HCT116 (cell line): ENCODE measurements at regions not wholly inside any gene's neighbourhood (a gene's known extent, or its start where the extent isn't known, plus 50 kb on each side); places are given as distances from the start of the nearest gene placed in this dataset.

Source experiments
- ATAC-seq: fragments of 200-7000 bp; cut with Tn5 transposase; 2 replicates; pipeline ENCODE4 v1.9.1; 2020; ENCODE audit warnings: mild to moderate bottlenecking, moderate library complexity
- BruUV-seq: library from RNA; stranded (reverse); fragments of 400-500 nt; replicated peaks from 2 replicates; lab custom pipeline; 2021; lab: Mats Ljungman, UMichigan
- CTCF ChIA-PET: fragments of 300-600 bp; sonication (Branson Sonifier 250); formaldehyde crosslinking; loops from one replicate; lab custom pipeline; 2021; ENCODE audit warnings: antibody characterized with exemption; lab: Charles Lee
- POLR2A ChIA-PET: fragments of 300-600, 350-600 bp; sonication (Branson Sonifier 250); formaldehyde crosslinking; loops from one replicate; lab custom pipeline; 2021; ENCODE audit warnings: antibody characterized with exemption; lab: Charles Lee
- RAD21 ChIA-PET, 2 experiments: fragments of 300-600 bp; sonication (Branson Sonifier 250); formaldehyde crosslinking; loops; one replicate each; lab custom pipeline; 2023; ENCODE audit warnings: low total read pairs in 2 of 2; ENCODE audit not compliant: uncharacterized antibody in 2 of 2, unreplicated experiment in 2 of 2, low non-redundant PET in 1 of 2; lab: Charles Lee
- DNase-seq: peaks from one replicate; pipeline ENCODE4 v3.0.0-alpha.2; 2010; ENCODE audit warnings: low read depth, low spot score
- H2AFZ ChIP-seq: fragments of 200-600 bp; shearing (Covaris generic), sonication (generic); 2 replicates; pipeline ENCODE4 v1.6.1; 2017; ENCODE audit warnings: low read depth, mixed run types, mixed read lengths, antibody characterized with exemption, low read length; ENCODE audit not compliant: poor library complexity, severe bottlenecking
- H3K27ac ChIP-seq: 2 replicates; pipeline ENCODE4 v1.5.1; 2012; ENCODE audit warnings: low read depth, low read length
- H3K27me3 ChIP-seq: fragments of 200-600 bp; sonication (generic); 2 replicates; pipeline ENCODE4 v1.6.1; 2016; ENCODE audit warnings: mixed run types, low read length, mixed read lengths; ENCODE audit not compliant: insufficient read depth
- H3K36me3 ChIP-seq, 2 experiments: fragments of 200-500 bp in 1 of 2; fragments of 200-600 bp in 1 of 2; sonication (Bioruptor generic) in 1 of 2; sonication (generic) in 1 of 2; 2 replicates each; pipeline versions ENCODE4 v1.5.1 to v1.6.1; 2014 to 2016; ENCODE audit warnings: low read length in 2 of 2, inconsistent platforms in 1 of 2, mixed read lengths in 1 of 2, mixed run types in 1 of 2; ENCODE audit not compliant: insufficient read depth in 2 of 2, control insufficient read depth in 1 of 2
- H3K4me1 ChIP-seq, 2 experiments: fragments of 200-600 bp in 1 of 2; sonication (generic) in 1 of 2; 2 replicates each; pipeline versions ENCODE4 v1.5.1 to v1.6.1; 2012 to 2017; ENCODE audit warnings: low read length in 2 of 2, inconsistent platforms in 1 of 2, mild to moderate bottlenecking in 1 of 2, mixed read lengths in 1 of 2, mixed run types in 1 of 2, moderate library complexity in 1 of 2; ENCODE audit not compliant: insufficient read depth in 2 of 2, control insufficient read depth in 1 of 2
- H3K4me2 ChIP-seq: fragments of 200-600 bp; sonication (generic); 2 replicates; pipeline ENCODE4 v1.6.1; 2017; ENCODE audit warnings: mixed run types, low read length, mixed read lengths
- H3K4me3 ChIP-seq, 2 experiments: fragments of 200-600 bp in 1 of 2; sonication (generic) in 1 of 2; replicated peaks in 1 of 2; 2 replicates each; pipeline ENCODE4 v1.5.1; 2011 to 2016; ENCODE audit warnings: low read length in 2 of 2, control low read depth in 1 of 2, low read depth in 1 of 2, mild to moderate bottlenecking in 1 of 2, mixed read lengths in 1 of 2, mixed run types in 1 of 2
- H3K79me2 ChIP-seq: fragments of 200-600 bp; sonication (generic); 2 replicates; pipeline ENCODE4 v1.6.1; 2017; ENCODE audit warnings: mild to moderate bottlenecking, mixed run types, low read length, moderate library complexity, mixed read lengths; ENCODE audit not compliant: insufficient read depth
- H3K9ac ChIP-seq: fragments of 200-600 bp; sonication (generic); 2 replicates; pipeline ENCODE4 v1.6.1; 2016; ENCODE audit warnings: low read length, mixed read lengths
- H3K9me2 ChIP-seq: fragments of 200-600 bp; sonication (generic), shearing (Covaris generic); 2 replicates; pipeline ENCODE4 v1.6.1; 2017; ENCODE audit warnings: mixed run types, mild to moderate bottlenecking, moderate library complexity; ENCODE audit not compliant: insufficient read depth
- H3K9me3 ChIP-seq, 2 experiments: fragments of 200-500 bp in 1 of 2; fragments of 200-600 bp in 1 of 2; sonication (Bioruptor generic) in 1 of 2; sonication (generic) in 1 of 2; 2 replicates each; pipeline ENCODE4 v1.6.1; 2014 to 2017; ENCODE audit warnings: low read length in 2 of 2, mixed read lengths in 2 of 2, inconsistent platforms in 1 of 2, low read depth in 1 of 2, mild to moderate bottlenecking in 1 of 2, mixed run types in 1 of 2, moderate library complexity in 1 of 2; ENCODE audit not compliant: control insufficient read depth in 1 of 2, insufficient read depth in 1 of 2
- H4K20me1 ChIP-seq: fragments of 200-600 bp; sonication (generic), shearing (Covaris generic); 2 replicates; pipeline ENCODE4 v1.6.1; 2017; ENCODE audit warnings: mixed run types, mild to moderate bottlenecking, moderate library complexity; ENCODE audit not compliant: insufficient read depth
- CBX3 ChIP-seq: IDR thresholded peaks from 2 replicates; pipeline ENCODE4 v1.6.1; 2012; ENCODE audit warnings: low read depth
- CEBPB ChIP-seq: IDR thresholded peaks from 2 replicates; pipeline ENCODE4 v1.6.1; 2012; ENCODE audit warnings: low read depth
- EGR1 ChIP-seq: IDR thresholded peaks from 2 replicates; pipeline ENCODE4 v1.6.1; 2012; ENCODE audit warnings: low read depth
- ELF1 ChIP-seq: IDR thresholded peaks from 2 replicates; pipeline ENCODE4 v1.6.1; 2012; ENCODE audit warnings: low read depth, borderline replicate concordance
- EZH2 ChIP-seq: fragments of 200-600 bp; sonication (generic); IDR thresholded peaks from 2 replicates; pipeline ENCODE4 v1.6.1; 2017; ENCODE audit warnings: antibody characterized with exemption, mixed run types
- EZH2phosphoT487 ChIP-seq: fragments of 200-600 bp; IDR thresholded peaks from 2 replicates; pipeline ENCODE4 v1.6.1; 2018; ENCODE audit warnings: antibody characterized with exemption, borderline replicate concordance
- JUND ChIP-seq: IDR thresholded peaks from 2 replicates; pipeline ENCODE4 v1.6.1; 2012
- POLR2A ChIP-seq: IDR thresholded peaks from 2 replicates; pipeline ENCODE4 v1.7.0; 2011; ENCODE audit warnings: borderline replicate concordance; ENCODE audit not compliant: insufficient read depth, insufficient read length; ENCODE audit errors: extremely low read depth
- POLR2AphosphoS5 ChIP-seq: IDR thresholded peaks from 2 replicates; pipeline ENCODE4 v1.6.1; 2011; ENCODE audit warnings: mild to moderate bottlenecking, low read depth, low read length, moderate library complexity
- REST ChIP-seq: IDR thresholded peaks from 2 replicates; pipeline ENCODE4 v1.6.1; 2012; ENCODE audit warnings: low read depth
- YY1 ChIP-seq: IDR thresholded peaks from 2 replicates; pipeline ENCODE4 v1.6.1; 2011; ENCODE audit warnings: low read length, low read depth, moderate library complexity, mild to moderate bottlenecking; ENCODE audit not compliant: insufficient replicate concordance; ENCODE audit errors: extremely low read depth
- ZFX ChIP-seq: fragments of 450-650 bp; IDR thresholded peaks from 2 replicates; pipeline ENCODE4 v1.6.1; 2017
- intact Hi-C: fragments of 100-400 bp; cut with micrococcal nuclease; formaldehyde crosslinking; loops from 2 replicates; pipeline ENCODE4 v1.10.0; 2022
- TF ChIP-seq, protein P1 (sequence below): IDR thresholded peaks from 2 replicates; pipeline ENCODE4 v1.6.1; 2012
- TF ChIP-seq, protein P2 (sequence below), 3 experiments: fragments of 200-600 bp in 1 of 3; sonication (generic) in 1 of 3; IDR thresholded peaks in 2 of 3; conservative IDR thresholded peaks in 1 of 3; 2 replicates each; pipeline ENCODE4 v1.5.1; 2012 to 2017; ENCODE audit warnings: low read depth in 2 of 3, low read length in 2 of 3, antibody characterized with exemption in 1 of 3, borderline replicate concordance in 1 of 3, control low read depth in 1 of 3, mild to moderate bottlenecking in 1 of 3, mixed read lengths in 1 of 3, mixed run types in 1 of 3, moderate library complexity in 1 of 3; ENCODE audit not compliant: insufficient read depth in 1 of 3
- TF ChIP-seq, protein P3 (sequence below): IDR thresholded peaks from 2 replicates; pipeline ENCODE4 v1.6.1; 2011; ENCODE audit warnings: mild to moderate bottlenecking, low read length, moderate library complexity; ENCODE audit not compliant: insufficient replicate concordance; ENCODE audit errors: extremely low read depth

GRCh38 chr3:30281526-30281925, 324.9 kb upstream of the TGFBR2 start:
- peaks cover 29 to 50% of the 10 kb centered on the region in 2 experiments for H3K4me1 ChIP-seq
- H3K27ac ChIP-seq = peak overlapping the region; percentile 41; the same call in 1 of the 2 replicates
- no peaks in the 10 kb centered on the region for H3K9me2 ChIP-seq
- H2AFZ ChIP-seq = peak overlapping the region; percentile 83
- TF ChIP-seq, protein P1, sequence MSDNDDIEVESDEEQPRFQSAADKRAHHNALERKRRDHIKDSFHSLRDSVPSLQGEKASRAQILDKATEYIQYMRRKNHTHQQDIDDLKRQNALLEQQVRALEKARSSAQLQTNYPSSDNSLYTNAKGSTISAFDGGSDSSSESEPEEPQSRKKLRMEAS = no peak
- TF ChIP-seq EZH2 (no peak), POLR2AphosphoS5 (no peak), YY1 (no peak), EGR1 (no peak), CBX3 (no peak), REST (no peak), POLR2A (no peak), ZFX (no peak), ELF1 (no peak), CEBPB (no peak), EZH2phosphoT487 (no peak), JUND (no peak)
- TF ChIP-seq, protein P2, sequence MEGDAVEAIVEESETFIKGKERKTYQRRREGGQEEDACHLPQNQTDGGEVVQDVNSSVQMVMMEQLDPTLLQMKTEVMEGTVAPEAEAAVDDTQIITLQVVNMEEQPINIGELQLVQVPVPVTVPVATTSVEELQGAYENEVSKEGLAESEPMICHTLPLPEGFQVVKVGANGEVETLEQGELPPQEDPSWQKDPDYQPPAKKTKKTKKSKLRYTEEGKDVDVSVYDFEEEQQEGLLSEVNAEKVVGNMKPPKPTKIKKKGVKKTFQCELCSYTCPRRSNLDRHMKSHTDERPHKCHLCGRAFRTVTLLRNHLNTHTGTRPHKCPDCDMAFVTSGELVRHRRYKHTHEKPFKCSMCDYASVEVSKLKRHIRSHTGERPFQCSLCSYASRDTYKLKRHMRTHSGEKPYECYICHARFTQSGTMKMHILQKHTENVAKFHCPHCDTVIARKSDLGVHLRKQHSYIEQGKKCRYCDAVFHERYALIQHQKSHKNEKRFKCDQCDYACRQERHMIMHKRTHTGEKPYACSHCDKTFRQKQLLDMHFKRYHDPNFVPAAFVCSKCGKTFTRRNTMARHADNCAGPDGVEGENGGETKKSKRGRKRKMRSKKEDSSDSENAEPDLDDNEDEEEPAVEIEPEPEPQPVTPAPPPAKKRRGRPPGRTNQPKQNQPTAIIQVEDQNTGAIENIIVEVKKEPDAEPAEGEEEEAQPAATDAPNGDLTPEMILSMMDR (IDR thresholded peaks at IDR 0.05 in 2 of 3, conservative IDR thresholded peaks at IDR 0.05 in 1 of 3; ENCODE audit: borderline replicate concordance in 1 of 3, insufficient read depth in 1 of 3, low read depth in 2 of 3, low read length in 2 of 3) = no peak
- TF ChIP-seq, protein P3, sequence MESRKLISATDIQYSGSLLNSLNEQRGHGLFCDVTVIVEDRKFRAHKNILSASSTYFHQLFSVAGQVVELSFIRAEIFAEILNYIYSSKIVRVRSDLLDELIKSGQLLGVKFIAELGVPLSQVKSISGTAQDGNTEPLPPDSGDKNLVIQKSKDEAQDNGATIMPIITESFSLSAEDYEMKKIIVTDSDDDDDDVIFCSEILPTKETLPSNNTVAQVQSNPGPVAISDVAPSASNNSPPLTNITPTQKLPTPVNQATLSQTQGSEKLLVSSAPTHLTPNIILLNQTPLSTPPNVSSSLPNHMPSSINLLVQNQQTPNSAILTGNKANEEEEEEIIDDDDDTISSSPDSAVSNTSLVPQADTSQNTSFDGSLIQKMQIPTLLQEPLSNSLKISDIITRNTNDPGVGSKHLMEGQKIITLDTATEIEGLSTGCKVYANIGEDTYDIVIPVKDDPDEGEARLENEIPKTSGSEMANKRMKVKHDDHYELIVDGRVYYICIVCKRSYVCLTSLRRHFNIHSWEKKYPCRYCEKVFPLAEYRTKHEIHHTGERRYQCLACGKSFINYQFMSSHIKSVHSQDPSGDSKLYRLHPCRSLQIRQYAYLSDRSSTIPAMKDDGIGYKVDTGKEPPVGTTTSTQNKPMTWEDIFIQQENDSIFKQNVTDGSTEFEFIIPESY = no peak
- H3K9me3 ChIP-seq = peaks cover 0 to 4% of the 10 kb centered on the region in 2 experiments; a peak in 1 of 4 replicates
- peak overlapping the region; percentile 53 for H3K4me2 ChIP-seq
- no peak overlapping the region for H3K4me3 ChIP-seq
- no peak for DNase-seq
- no peak overlapping the region for H3K9ac ChIP-seq
- H4K20me1 ChIP-seq = no peaks in the 10 kb centered on the region
- no peaks in the 10 kb centered on the region for H3K79me2 ChIP-seq
- no peaks in the 10 kb centered on the region for H3K27me3 ChIP-seq
- H3K36me3 ChIP-seq = no peaks in the 10 kb centered on the region
- no peak for ATAC-seq
- no TSS peak for BruUV-seq
- RAD21 ChIA-PET = no interaction called here
- POLR2A ChIA-PET = no interaction called here
- CTCF ChIA-PET = no interaction called here
- intact Hi-C loops = loop anchor here (10.0 kb wide), 1 partner anchor 167 kb away; no protein-coding TSS in a partner anchor
